HL-60 (cell line): ENCODE measurements at regions not wholly inside any gene's neighbourhood (a gene's known extent, or its start where the extent isn't known, plus 50 kb on each side); places are given as distances from the start of the nearest gene placed in this dataset.

ENCODE experiments used
- DNase-seq, 2 experiments: peaks; one replicate each; pipeline ENCODE4 v3.0.0-alpha.2; 2010 to 2020; ENCODE audit warnings: low read depth in 1 of 2, low spot score in 1 of 2
- H3K27ac ChIP-seq: fragments of 250-450 bp; sonication (Bioruptor Pico); replicated peaks from 2 replicates; pipeline ENCODE4 v1.5.1; 2020; ENCODE audit warnings: mild to moderate bottlenecking, moderate library complexity
- H3K27me3 ChIP-seq: fragments of 250-450 bp; sonication (Bioruptor Pico); 2 replicates; pipeline ENCODE4 v1.5.1; 2021; ENCODE audit warnings: mild to moderate bottlenecking, moderate library complexity; ENCODE audit not compliant: insufficient read depth, poor library complexity, severe bottlenecking
- H3K4me3 ChIP-seq: replicated peaks from 2 replicates; pipeline ENCODE4 v1.5.1; 2011; ENCODE audit warnings: mild to moderate bottlenecking, control low read depth, low read length; ENCODE audit not compliant: insufficient read depth
- CTCF ChIP-seq: IDR thresholded peaks from one replicate; pipeline ENCODE4 v1.5.1; 2011; ENCODE audit warnings: low read length, control low read depth, inconsistent platforms; ENCODE audit not compliant: insufficient read depth
- GABPA ChIP-seq: IDR thresholded peaks from 2 replicates; pipeline ENCODE4 v1.6.1; 2012; ENCODE audit warnings: low read depth
- POLR2AphosphoS5 ChIP-seq: IDR thresholded peaks from 2 replicates; pipeline ENCODE4 v1.6.1; 2012; ENCODE audit warnings: low read depth
- REST ChIP-seq: IDR thresholded peaks from 2 replicates; pipeline ENCODE4 v1.6.1; 2012; ENCODE audit warnings: low read depth; ENCODE audit not compliant: insufficient replicate concordance
- SPI1 ChIP-seq: IDR thresholded peaks from 2 replicates; pipeline ENCODE4 v1.6.1; 2012; ENCODE audit warnings: low read depth, mild to moderate bottlenecking, borderline replicate concordance

GRCh38 chr6:153564803-153565202 is 433.7 kb upstream of the RGS17 start:
- DNase-seq: no peak
- TF ChIP-seq POLR2AphosphoS5 (no peak), REST (no peak), SPI1 (no peak), GABPA (no peak), CTCF (no peak)
- Histone ChIP-seq H3K27ac (no peak overlapping the region), H3K4me3 (no peak overlapping the region), H3K27me3 (no peaks in the 10 kb centered on the region)

GRCh38 chr6:153563001-153563400 is 431.9 kb upstream of the RGS17 start:
- Histone ChIP-seq H3K27ac (no peak overlapping the region), H3K27me3 (no peaks in the 10 kb centered on the region)
- TF ChIP-seq GABPA (no peak), POLR2AphosphoS5 (no peak), REST (no peak), CTCF (no peak), SPI1 (no peak)

GRCh38 chr6:153553627-153554026 is 422.5 kb upstream of the RGS17 start:
- TF ChIP-seq REST: no peak
- TF ChIP-seq POLR2AphosphoS5: no peak
- TF ChIP-seq SPI1: no peak
- no peak for TF ChIP-seq GABPA
- TF ChIP-seq CTCF: peak; percentile 5
- no peak for DNase-seq
- Histone ChIP-seq H3K27me3 (no peaks in the 10 kb centered on the region), H3K27ac (no peak overlapping the region), H3K4me3 (no peak overlapping the region)

More at GRCh38 chr6:153563001-153563400, 431.9 kb upstream of the RGS17 start:
- H3K4me3 ChIP-seq: no peak overlapping the region
- no peak for DNase-seq
